Stomach (tissue), 4 donors: ENCODE measurements at regions not wholly inside any gene's neighbourhood (a gene's known extent, or its start where the extent isn't known, plus 50 kb on each side); places are given as distances from the start of the nearest gene placed in this dataset.

Experiments used
- CTCF ChIP-seq, 7 experiments: fragments of 450-650 bp in 4 of 7; fragments of 200-600 bp in 3 of 7; sonication (generic) in 3 of 7; IDR thresholded peaks; one replicate each; pipeline ENCODE4 v1.5.1; 2016 to 2019; ENCODE audit warnings: antibody characterized with exemption in 7 of 7, control low read depth in 2 of 7, mild to moderate bottlenecking in 1 of 7
- EP300 ChIP-seq: sonication (generic); formaldehyde crosslinking; IDR thresholded peaks from one replicate; pipeline ENCODE4 v1.6.1; 2017; ENCODE audit warnings: antibody characterized with exemption
- POLR2A ChIP-seq, 4 donors: fragments of 450-650 bp; IDR thresholded peaks; one replicate each; pipeline ENCODE4 v1.6.1; 2016; ENCODE audit warnings: antibody characterized with exemption in 4 of 4, control low read depth in 2 of 4, mild to moderate bottlenecking in 1 of 4, moderate library complexity in 1 of 4
- POLR2AphosphoS5 ChIP-seq, 3 donors: sonication (generic); formaldehyde crosslinking; IDR thresholded peaks; one replicate each; pipeline ENCODE4 v1.6.1; 2016; ENCODE audit warnings: antibody characterized with exemption in 3 of 3

GRCh38 chr6:71411882-71412281 is 123.3 kb downstream of the OGFRL1 start:
- no peak for TF ChIP-seq CTCF (IDR thresholded peaks at IDR 0.05)
- TF ChIP-seq EP300 = no peak
- no peak for TF ChIP-seq POLR2A (IDR thresholded peaks at IDR 0.05)
- no peak for TF ChIP-seq POLR2AphosphoS5 (IDR thresholded peaks at IDR 0.05)
